Thymus (tissue), 11 donors: ENCODE measurements at regions not wholly inside any gene's neighbourhood (a gene's known extent, or its start where the extent isn't known, plus 50 kb on each side); places are given as distances from the start of the nearest gene placed in this dataset.

Source experiments
- DNase-seq, 9 donors: peaks; one replicate each; pipeline ENCODE4 v3.0.0-alpha.2; 2013; ENCODE audit warnings: low spot score in 9 of 9, low read depth in 6 of 9, missing footprints in 1 of 9
- H3K27ac ChIP-seq, 2 donors: one replicate each; pipeline ENCODE4 v1.5.1; 2013; ENCODE audit warnings: control low read depth in 1 of 2, low read depth in 1 of 2, low read length in 1 of 2, mild to moderate bottlenecking in 1 of 2, moderate library complexity in 1 of 2
- H3K27me3 ChIP-seq, 2 donors: one replicate each; pipeline ENCODE4 v1.5.1; 2013; ENCODE audit warnings: low read length in 1 of 2; ENCODE audit not compliant: control insufficient read depth in 2 of 2, insufficient read depth in 1 of 2
- H3K36me3 ChIP-seq, 2 donors: one replicate each; pipeline ENCODE4 v1.5.1; 2013; ENCODE audit warnings: low read length in 1 of 2, mild to moderate bottlenecking in 1 of 2, moderate library complexity in 1 of 2; ENCODE audit not compliant: control insufficient read depth in 2 of 2, insufficient read depth in 2 of 2
- H3K4me1 ChIP-seq, 2 donors: one replicate each; pipeline ENCODE4 v1.5.1; 2013; ENCODE audit warnings: low read length in 2 of 2; ENCODE audit not compliant: control insufficient read depth in 2 of 2, insufficient read depth in 2 of 2
- H3K4me3 ChIP-seq, 2 donors: one replicate each; pipeline ENCODE4 v1.5.1; 2013; ENCODE audit warnings: low read length in 2 of 2, control low read depth in 1 of 2, mild to moderate bottlenecking in 1 of 2
- H3K9me3 ChIP-seq, 2 donors: one replicate each; pipeline ENCODE4 v1.5.1; 2013; ENCODE audit warnings: low read length in 1 of 2, mild to moderate bottlenecking in 1 of 2; ENCODE audit not compliant: control insufficient read depth in 2 of 2, insufficient read depth in 1 of 2
- WGBS: extraction: QIAGEN DNeasy Blood & Tissue Kit; methylation state at CpG from one replicate; pipeline ENCODE4 v1.1.7; 2013; 5-methylcytosine and 5-hydroxymethylcytosine counted together
- donor health status: healthy.

GRCh38 chr11:11789735-11790369, 51.9 kb upstream of the USP47 start:
- peak in 1 of 9 donors; percentile 15 for DNase-seq
- no peak overlapping the region for H3K27ac ChIP-seq
- 73% methylated on average over 5 of the region's 5 CpGs for WGBS
- no peaks in the 10 kb centered on the region for H3K9me3 ChIP-seq
- no peaks in the 10 kb centered on the region for H3K4me1 ChIP-seq
- no peak overlapping the region for H3K4me3 ChIP-seq
- H3K36me3 ChIP-seq: no peaks in the 10 kb centered on the region
- no peaks in the 10 kb centered on the region for H3K27me3 ChIP-seq

GRCh38 chr11:11788063-11788710, 53.6 kb upstream of the USP47 start:
- no peak for DNase-seq
- 74% methylated on average over 7 of the region's 7 CpGs for WGBS
- no peaks in the 10 kb centered on the region for H3K27me3 ChIP-seq
- no peak overlapping the region for H3K4me3 ChIP-seq
- no peaks in the 10 kb centered on the region for H3K4me1 ChIP-seq
- H3K27ac ChIP-seq: no peak overlapping the region
- H3K9me3 ChIP-seq: no peaks in the 10 kb centered on the region
- no peaks in the 10 kb centered on the region for H3K36me3 ChIP-seq

- H3K27ac ChIP-seq: no peak overlapping the region
- H3K36me3 ChIP-seq: no peaks in the 10 kb centered on the region
- no peak overlapping the region for H3K4me3 ChIP-seq
- 72% methylated on average over 7 of the region's 7 CpGs for WGBS
- peak; percentile 16 to 73 (median 48) for DNase-seq
- peaks cover 0 to 2% of the 10 kb centered on the region in 2 donors for H3K27me3 ChIP-seq
- H3K4me1 ChIP-seq: no peaks in the 10 kb centered on the region
- H3K9me3 ChIP-seq: no peaks in the 10 kb centered on the region
Measured at GRCh38 chr11:11787305-11788062, 54.3 kb upstream of the USP47 start.

GRCh38 chr11:11786771-11787170, 55.0 kb upstream of the USP47 start:
- Histone ChIP-seq H3K36me3 (no peaks in the 10 kb centered on the region), H3K4me1 (no peaks in the 10 kb centered on the region), H3K27me3 (peaks cover 0 to 2% of the 10 kb centered on the region in 2 donors), H3K27ac (no peak overlapping the region), H3K4me3 (no peak overlapping the region), H3K9me3 (no peaks in the 10 kb centered on the region)
- 91% methylated on average over 4 of the region's 4 CpGs for WGBS
- DNase-seq: peak in 1 of 9 donors; percentile 7

GRCh38 chr11:11786234-11786633, 55.5 kb upstream of the USP47 start:
- 87% methylated on average over 5 of the region's 5 CpGs for WGBS

GRCh38 chr11:11782532-11783110, 59.2 kb upstream of the USP47 start:
- whole genome bisulfite sequencing: 75% methylated on average over 3 of the region's 3 CpGs
- H3K4me3 ChIP-seq: no peak overlapping the region
- H3K27me3 ChIP-seq: peaks cover 0 to 9% of the 10 kb centered on the region in 2 donors
- no peaks in the 10 kb centered on the region for H3K4me1 ChIP-seq
- H3K36me3 ChIP-seq: no peaks in the 10 kb centered on the region
- no peaks in the 10 kb centered on the region for H3K9me3 ChIP-seq
- no peak overlapping the region for H3K27ac ChIP-seq
- DNase-seq: no peak

More at GRCh38 chr11:11786234-11786633, 55.5 kb upstream of the USP47 start:
- Histone ChIP-seq H3K27ac (no peak overlapping the region), H3K27me3 (peaks cover 0 to 4% of the 10 kb centered on the region in 2 donors), H3K36me3 (no peaks in the 10 kb centered on the region), H3K4me3 (no peak overlapping the region), H3K4me1 (no peaks in the 10 kb centered on the region), H3K9me3 (no peaks in the 10 kb centered on the region)
- no peak for DNase-seq

GRCh38 chr11:11780858-11781257, 60.9 kb upstream of the USP47 start:
- H3K4me1 ChIP-seq: no peaks in the 10 kb centered on the region
- DNase-seq: no peak
- WGBS: 95% methylated on average over 8 of the region's 8 CpGs

GRCh38 chr11:11779975-11780374, 61.8 kb upstream of the USP47 start:
- H3K27ac ChIP-seq: no peak overlapping the region
- no peaks in the 10 kb centered on the region for H3K4me1 ChIP-seq
- WGBS: 93% methylated on average over 2 of the region's 2 CpGs
- DNase-seq: no peak
- no peak overlapping the region for H3K4me3 ChIP-seq
- H3K27me3 ChIP-seq: peaks cover 0 to 9% of the 10 kb centered on the region in 2 donors
- no peaks in the 10 kb centered on the region for H3K9me3 ChIP-seq
- no peaks in the 10 kb centered on the region for H3K36me3 ChIP-seq

More at GRCh38 chr11:11780858-11781257, 60.9 kb upstream of the USP47 start:
- H3K27me3 ChIP-seq: peaks cover 0 to 9% of the 10 kb centered on the region in 2 donors
- no peak overlapping the region for H3K4me3 ChIP-seq
- no peak overlapping the region for H3K27ac ChIP-seq
- no peaks in the 10 kb centered on the region for H3K36me3 ChIP-seq
- H3K9me3 ChIP-seq: no peaks in the 10 kb centered on the region

- DNase-seq: no peak
- no peaks in the 10 kb centered on the region for H3K36me3 ChIP-seq
- WGBS: 88% methylated on average over 3 of the region's 3 CpGs
- H3K9me3 ChIP-seq: no peaks in the 10 kb centered on the region
- H3K4me3 ChIP-seq: no peak overlapping the region
- H3K4me1 ChIP-seq: no peaks in the 10 kb centered on the region
- peaks cover 0 to 9% of the 10 kb centered on the region in 2 donors for H3K27me3 ChIP-seq
- no peak overlapping the region for H3K27ac ChIP-seq
Measured at GRCh38 chr11:11777897-11778296, 63.9 kb upstream of the USP47 start.
